HG02885 (cell line): ENCODE measurements at regions not wholly inside any gene's neighbourhood (a gene's known extent, or its start where the extent isn't known, plus 50 kb on each side); places are given as distances from the start of the nearest gene placed in this dataset.
"Not testable (repeated sequence)": the region's sequence is repeated elsewhere in the genome, so short reads cannot be mapped to it uniquely, and the experiment has no call there.

Experiments
- ATAC-seq: cut with Tn5 transposase; IDR thresholded peaks from one replicate; pipeline ENCODE4 v1.9.1; 2021; ENCODE audit warnings: mild to moderate bottlenecking; ENCODE audit not compliant: unreplicated experiment, poor library complexity

DNA sequence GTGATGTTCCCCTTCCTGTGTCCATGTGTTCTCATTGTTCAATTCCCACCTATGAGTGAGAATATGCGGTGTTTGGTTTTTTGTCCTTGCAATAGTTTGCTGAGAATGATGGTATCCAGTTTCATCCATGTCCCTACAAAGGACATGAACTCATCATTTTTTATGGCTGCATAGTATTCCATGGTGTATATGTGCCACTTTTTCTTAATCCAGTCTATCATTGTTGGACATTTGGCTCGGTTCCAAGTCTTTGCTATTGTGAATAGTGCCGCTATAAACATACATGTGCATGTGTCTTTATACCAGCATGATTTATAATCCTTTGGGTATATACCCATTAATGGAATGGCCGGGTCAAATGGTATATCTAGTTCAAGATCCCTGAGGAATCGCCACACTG, 229.4 kb downstream of the HTR1A start:
- ATAC-seq = not testable (repeated sequence)

GRCh38 chr5:63727583-63727982, 234.7 kb downstream of the HTR1A start:
- no peak for ATAC-seq

- ATAC-seq = peak; percentile 66
These were observed 235.7 kb downstream of the HTR1A start for GRCh38 chr5:63726496-63726895.

- no peak for ATAC-seq
These were observed 243.1 kb downstream of the HTR1A start for GRCh38 chr5:63719147-63719546.

GRCh38 chr5:63700241-63700640, 262.0 kb downstream of the HTR1A start:
- ATAC-seq = no peak

- ATAC-seq = no peak
These were observed 264.4 kb downstream of the HTR1A start for GRCh38 chr5:63697811-63698210.

GRCh38 chr5:63690546-63690945, 271.7 kb downstream of the HTR1A start:
- ATAC-seq = no peak

DNA sequence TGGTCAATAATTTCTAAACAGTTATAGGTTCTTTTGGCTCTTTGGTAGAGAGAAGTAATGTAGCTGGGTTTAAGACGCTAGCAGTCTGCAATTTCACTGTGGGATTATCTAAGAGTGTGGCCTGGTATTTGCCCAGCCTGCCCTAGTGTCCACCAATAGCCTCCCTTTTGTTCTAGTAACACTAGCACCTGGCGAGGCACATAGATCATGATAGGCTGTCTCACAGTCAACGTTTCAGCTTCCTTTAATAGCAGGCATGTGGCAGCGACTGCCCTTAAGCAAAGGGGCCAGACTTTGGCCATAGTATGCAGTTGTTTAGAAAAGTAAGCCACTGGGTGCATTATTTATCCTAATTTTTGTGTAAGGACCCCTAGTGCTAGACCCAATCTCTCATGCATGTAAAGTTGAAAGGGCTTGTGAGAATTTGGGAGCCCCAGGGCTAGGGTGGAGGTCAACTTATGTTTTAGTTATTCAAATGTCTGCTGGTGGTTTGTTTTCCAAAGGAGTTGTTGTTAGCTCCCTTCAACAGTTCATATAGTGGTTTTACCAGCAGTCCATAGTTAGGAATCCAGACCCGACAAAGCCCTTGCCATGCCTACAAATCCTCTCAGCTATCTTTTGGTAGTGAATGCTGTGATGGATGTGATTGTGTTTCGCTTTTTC, 274.3 kb downstream of the HTR1A start:
- ATAC-seq = no peak

- no peak for ATAC-seq
These were observed 275.3 kb downstream of the HTR1A start for GRCh38 chr5:63686938-63687337.

DNA sequence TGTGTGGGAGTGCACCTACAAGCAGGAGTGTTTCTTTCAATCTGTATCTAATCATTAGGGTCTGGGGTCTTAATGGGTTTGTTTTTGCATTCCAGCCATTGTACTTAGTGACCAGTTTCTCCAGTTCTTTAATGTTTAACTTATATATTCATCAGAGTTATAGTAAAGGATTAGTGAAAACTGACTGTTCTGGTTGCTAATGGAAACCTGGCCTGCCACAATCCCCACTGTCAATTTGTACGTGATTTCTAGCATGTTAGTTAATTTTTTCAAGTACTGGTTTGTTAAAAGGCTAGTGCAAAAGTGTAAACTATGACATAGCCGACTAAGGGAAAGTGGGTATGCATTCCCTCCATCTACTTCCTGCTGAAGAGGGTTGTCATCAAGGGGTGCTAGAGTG, 276.1 kb downstream of the HTR1A start:
- ATAC-seq = no peak

DNA sequence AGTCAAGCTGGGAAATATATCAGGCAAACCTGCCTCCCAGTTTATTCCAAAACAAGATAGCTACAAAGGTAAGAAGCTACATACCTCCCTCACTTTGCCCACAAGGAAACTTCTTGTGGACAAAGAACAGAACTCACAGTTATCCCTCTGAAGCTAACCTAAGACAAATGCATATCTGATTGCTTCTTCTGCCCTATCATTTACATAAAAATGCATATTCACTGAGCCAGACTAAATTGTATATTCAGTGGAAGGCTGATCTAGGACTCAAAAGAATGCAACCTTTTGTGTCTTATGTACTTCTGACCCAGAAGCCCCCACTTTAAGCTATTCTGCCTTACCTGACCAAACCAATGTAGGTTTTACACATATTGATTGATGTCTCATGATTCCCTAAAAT, 276.8 kb downstream of the HTR1A start:
- ATAC-seq = no peak

- ATAC-seq = no peak
These were observed 287.4 kb downstream of the HTR1A start for GRCh38 chr5:63674881-63675280.

- ATAC-seq = no peak
These were observed 307.2 kb downstream of the HTR1A start for GRCh38 chr5:63655043-63655442.

DNA sequence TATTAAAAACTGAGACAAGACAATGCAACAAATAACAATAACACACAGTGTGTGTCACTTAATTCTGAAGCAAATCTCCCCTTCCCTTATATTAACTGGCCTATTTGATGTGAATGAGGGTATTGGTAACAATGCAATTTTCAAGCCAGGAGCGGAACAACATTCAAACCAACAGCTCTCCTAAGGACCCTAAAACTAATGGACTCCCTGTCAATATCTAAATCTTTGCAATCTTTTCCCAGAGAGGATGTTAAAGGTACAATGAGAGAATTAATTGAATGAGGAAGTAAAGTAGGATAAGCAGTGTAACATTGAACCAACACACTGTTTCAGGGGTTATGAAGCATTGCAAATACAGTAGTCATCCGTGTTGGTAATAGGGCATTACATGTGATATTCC, 311.7 kb downstream of the HTR1A start:
- no peak for ATAC-seq

- ATAC-seq = no peak
These were observed 313.9 kb downstream of the HTR1A start for GRCh38 chr5:63648376-63648775.

- no peak for ATAC-seq
These were observed 332.2 kb downstream of the HTR1A start for GRCh38 chr5:63629951-63630630.

- no peak for ATAC-seq
These were observed 348.8 kb downstream of the HTR1A start for GRCh38 chr5:63613442-63613841.

GRCh38 chr5:63603996-63604395, 358.2 kb downstream of the HTR1A start:
- ATAC-seq = no peak

GRCh38 chr5:63602971-63603370, 359.3 kb downstream of the HTR1A start:
- ATAC-seq = no peak

DNA sequence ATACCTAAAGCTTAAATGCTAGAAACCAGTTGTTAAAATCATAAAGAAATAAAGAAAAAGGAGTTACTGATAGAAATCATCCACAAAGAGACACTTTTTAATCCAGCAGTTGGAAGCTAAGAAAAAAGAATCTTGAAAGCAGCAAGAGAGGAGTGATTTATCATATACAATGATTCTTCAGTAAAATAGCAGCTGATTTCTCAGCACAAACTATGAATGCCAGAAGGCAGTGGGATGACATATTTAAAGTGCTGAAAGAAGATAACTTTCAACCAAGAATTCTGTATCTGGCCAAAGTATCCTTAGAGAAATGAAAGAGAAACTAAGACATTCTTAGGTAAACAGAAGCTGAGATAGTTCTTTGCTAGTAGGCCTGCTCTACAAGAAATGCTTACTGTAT, 366.0 kb downstream of the HTR1A start:
- ATAC-seq = no peak

GRCh38 chr5:63573380-63573779, 388.9 kb downstream of the HTR1A start:
- no peak for ATAC-seq

GRCh38 chr5:63572740-63573139, 389.5 kb downstream of the HTR1A start:
- no peak for ATAC-seq
